Parathyroid adenoma (tissue), 2 donors: ENCODE measurements at regions not wholly inside any gene's neighbourhood (a gene's known extent, or its start where the extent isn't known, plus 50 kb on each side); places are given as distances from the start of the nearest gene placed in this dataset.

Source experiments
- H2AFZ ChIP-seq: fragments of 300-600 bp; sonication (generic); one replicate; pipeline ENCODE4 v1.7.0; 2017; ENCODE audit warnings: antibody characterized with exemption, mild to moderate bottlenecking
- H3K27ac ChIP-seq: fragments of 300-600 bp; sonication (generic); one replicate; pipeline ENCODE4 v1.7.0; 2017
- H3K27me3 ChIP-seq: fragments of 300-600 bp; sonication (generic); one replicate; pipeline ENCODE4 v1.7.0; 2017; ENCODE audit warnings: low read length; ENCODE audit not compliant: control insufficient read depth, insufficient read depth
- H3K36me3 ChIP-seq: fragments of 300-600 bp; sonication (generic); one replicate; pipeline ENCODE4 v1.7.0; 2017; ENCODE audit warnings: low read length; ENCODE audit not compliant: control insufficient read depth, insufficient read depth
- H3K4me1 ChIP-seq: fragments of 300-600 bp; sonication (generic); one replicate; pipeline ENCODE4 v1.7.0; 2017; ENCODE audit warnings: control low read depth
- H3K4me2 ChIP-seq: fragments of 300-600 bp; sonication (generic); one replicate; pipeline ENCODE4 v1.7.0; 2017; ENCODE audit warnings: low read length
- H3K4me3 ChIP-seq: fragments of 300-600 bp; sonication (generic); one replicate; pipeline ENCODE4 v1.7.0; 2017; ENCODE audit warnings: low read depth, low read length
- H3K79me2 ChIP-seq: fragments of 300-600 bp; sonication (generic); one replicate; pipeline ENCODE4 v1.7.0; 2017; ENCODE audit warnings: control low read depth
- H3K9ac ChIP-seq: fragments of 300-600 bp; sonication (generic); one replicate; pipeline ENCODE4 v1.7.0; 2017; ENCODE audit warnings: mild to moderate bottlenecking
- H3K9me3 ChIP-seq: fragments of 300-600 bp; sonication (generic); one replicate; pipeline ENCODE4 v1.7.0; 2017; ENCODE audit warnings: low read length; ENCODE audit not compliant: control insufficient read depth
- TF ChIP-seq, protein P1 (sequence below): fragments of 300-600 bp; sonication (generic); IDR thresholded peaks from one replicate; pipeline ENCODE4 v1.7.0; 2017; ENCODE audit warnings: antibody characterized with exemption, mild to moderate bottlenecking
- donor health status: primary hyperparathyroidism.

DNA sequence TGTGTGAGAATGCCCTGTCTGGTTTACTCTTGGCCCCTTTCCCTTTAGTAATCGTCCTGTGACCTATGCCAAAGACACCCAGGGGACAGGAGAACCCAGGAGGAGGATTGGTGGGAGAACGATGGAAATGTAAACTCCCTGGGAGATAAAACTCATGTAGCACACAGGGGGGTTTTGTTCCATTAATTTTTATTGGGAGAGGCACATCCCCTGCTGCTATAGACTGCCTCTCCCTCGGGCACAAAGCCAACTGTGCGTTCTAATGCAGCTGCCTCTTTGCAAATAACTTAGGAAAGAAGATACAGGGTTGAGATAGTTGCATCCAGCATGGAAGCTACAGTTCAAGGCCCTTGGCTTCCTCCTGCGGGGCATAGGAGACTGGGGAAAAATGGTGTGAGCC is 489.6 kb downstream of the SLC4A3 start:
- Histone ChIP-seq H3K36me3 (no peaks in the 10 kb centered on the region), H3K9ac (no peak overlapping the region), H3K9me3 (no peaks in the 10 kb centered on the region), H3K4me1 (no peaks in the 10 kb centered on the region), H3K4me3 (no peak overlapping the region), H3K4me2 (no peak overlapping the region), H3K79me2 (no peaks in the 10 kb centered on the region), H2AFZ (no peak overlapping the region), H3K27ac (no peak overlapping the region), H3K27me3 (no peaks in the 10 kb centered on the region)
- TF ChIP-seq, protein P1, sequence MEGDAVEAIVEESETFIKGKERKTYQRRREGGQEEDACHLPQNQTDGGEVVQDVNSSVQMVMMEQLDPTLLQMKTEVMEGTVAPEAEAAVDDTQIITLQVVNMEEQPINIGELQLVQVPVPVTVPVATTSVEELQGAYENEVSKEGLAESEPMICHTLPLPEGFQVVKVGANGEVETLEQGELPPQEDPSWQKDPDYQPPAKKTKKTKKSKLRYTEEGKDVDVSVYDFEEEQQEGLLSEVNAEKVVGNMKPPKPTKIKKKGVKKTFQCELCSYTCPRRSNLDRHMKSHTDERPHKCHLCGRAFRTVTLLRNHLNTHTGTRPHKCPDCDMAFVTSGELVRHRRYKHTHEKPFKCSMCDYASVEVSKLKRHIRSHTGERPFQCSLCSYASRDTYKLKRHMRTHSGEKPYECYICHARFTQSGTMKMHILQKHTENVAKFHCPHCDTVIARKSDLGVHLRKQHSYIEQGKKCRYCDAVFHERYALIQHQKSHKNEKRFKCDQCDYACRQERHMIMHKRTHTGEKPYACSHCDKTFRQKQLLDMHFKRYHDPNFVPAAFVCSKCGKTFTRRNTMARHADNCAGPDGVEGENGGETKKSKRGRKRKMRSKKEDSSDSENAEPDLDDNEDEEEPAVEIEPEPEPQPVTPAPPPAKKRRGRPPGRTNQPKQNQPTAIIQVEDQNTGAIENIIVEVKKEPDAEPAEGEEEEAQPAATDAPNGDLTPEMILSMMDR, result no peak

DNA sequence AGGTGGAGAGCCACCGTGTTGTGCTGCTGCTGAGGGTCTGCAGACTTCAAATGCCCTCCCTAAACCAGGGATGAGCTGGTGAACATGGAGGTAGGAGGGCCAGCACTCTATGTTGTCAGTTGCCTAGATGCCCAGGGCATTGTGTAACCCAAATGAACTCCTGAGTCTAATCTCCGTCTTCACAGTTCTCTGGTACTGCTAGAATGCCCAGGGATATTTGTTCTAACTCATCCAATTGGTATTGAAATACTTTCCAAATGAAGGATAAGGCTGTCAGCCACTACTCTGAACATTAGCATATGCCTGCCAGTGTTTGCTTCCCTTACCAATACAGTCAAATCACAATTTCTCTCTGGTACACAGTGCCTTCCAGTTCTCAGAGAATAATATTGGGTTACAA is 492.6 kb downstream of the SLC4A3 start:
- TF ChIP-seq, protein P1, result no peak
- H3K27me3 ChIP-seq, result no peaks in the 10 kb centered on the region
- H3K9ac ChIP-seq, result no peak overlapping the region

DNA sequence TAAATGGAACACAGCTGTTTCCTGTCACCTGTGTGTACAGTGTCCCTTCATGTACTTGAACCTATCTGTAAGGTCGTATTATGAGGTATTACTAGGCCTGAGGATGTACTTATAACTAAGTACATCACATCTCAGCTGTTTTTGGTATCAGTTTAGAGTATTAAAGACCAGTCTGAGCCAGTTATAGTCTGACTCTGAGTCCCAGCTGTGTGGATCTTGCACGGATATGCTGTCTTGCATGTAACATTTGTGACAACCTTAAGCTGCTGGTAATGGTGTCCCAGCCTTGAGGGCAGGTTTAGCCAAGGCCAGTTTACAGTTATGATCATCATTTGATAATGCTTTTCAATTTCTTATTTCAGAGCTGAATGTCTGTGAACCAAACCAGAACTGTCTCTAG is 496.3 kb downstream of the SLC4A3 start:
- no peak overlapping the region for H3K4me2 ChIP-seq
- no peaks in the 10 kb centered on the region for H3K4me1 ChIP-seq
- TF ChIP-seq, protein P1, result no peak
- no peaks in the 10 kb centered on the region for H3K36me3 ChIP-seq
- no peak overlapping the region for H2AFZ ChIP-seq
- H3K27ac ChIP-seq, result no peak overlapping the region
- H3K9me3 ChIP-seq, result no peaks in the 10 kb centered on the region
- H3K79me2 ChIP-seq, result no peaks in the 10 kb centered on the region
- no peaks in the 10 kb centered on the region for H3K27me3 ChIP-seq
- H3K9ac ChIP-seq, result no peak overlapping the region
- H3K4me3 ChIP-seq, result no peak overlapping the region

More for the DNA sequence above, 492.6 kb downstream of the SLC4A3 start:
- Histone ChIP-seq H3K4me1 (no peaks in the 10 kb centered on the region), H2AFZ (no peak overlapping the region), H3K4me2 (no peak overlapping the region), H3K9me3 (no peaks in the 10 kb centered on the region), H3K27ac (no peak overlapping the region), H3K36me3 (no peaks in the 10 kb centered on the region), H3K79me2 (no peaks in the 10 kb centered on the region), H3K4me3 (no peak overlapping the region)

DNA sequence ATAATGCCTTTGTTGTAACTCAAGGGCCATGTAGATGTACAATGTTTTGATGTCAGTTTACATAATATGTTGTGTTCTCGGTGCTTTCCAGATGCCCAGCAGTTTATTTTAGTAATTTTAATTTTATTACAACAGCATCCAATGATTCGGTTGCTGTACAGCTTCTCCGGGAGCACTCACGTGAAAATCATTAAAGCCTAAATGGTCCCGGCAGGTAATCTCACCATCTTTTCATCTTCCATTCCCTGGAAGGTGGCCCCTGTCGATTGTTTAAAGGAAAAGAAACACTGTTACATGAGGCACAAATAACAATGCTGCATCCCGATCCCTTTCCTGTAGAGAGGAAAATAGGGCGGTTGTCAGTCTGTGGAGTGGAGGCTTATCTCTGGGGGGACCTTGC is 498.1 kb downstream of the SLC4A3 start:
- H3K36me3 ChIP-seq, result no peaks in the 10 kb centered on the region
- H3K4me2 ChIP-seq, result no peak overlapping the region
- no peaks in the 10 kb centered on the region for H3K9me3 ChIP-seq
- no peak overlapping the region for H2AFZ ChIP-seq
- no peak overlapping the region for H3K27ac ChIP-seq
- no peaks in the 10 kb centered on the region for H3K79me2 ChIP-seq
- no peak overlapping the region for H3K4me3 ChIP-seq
- no peaks in the 10 kb centered on the region for H3K4me1 ChIP-seq
- no peaks in the 10 kb centered on the region for H3K27me3 ChIP-seq
- H3K9ac ChIP-seq, result no peak overlapping the region
- TF ChIP-seq, protein P1, result no peak

DNA sequence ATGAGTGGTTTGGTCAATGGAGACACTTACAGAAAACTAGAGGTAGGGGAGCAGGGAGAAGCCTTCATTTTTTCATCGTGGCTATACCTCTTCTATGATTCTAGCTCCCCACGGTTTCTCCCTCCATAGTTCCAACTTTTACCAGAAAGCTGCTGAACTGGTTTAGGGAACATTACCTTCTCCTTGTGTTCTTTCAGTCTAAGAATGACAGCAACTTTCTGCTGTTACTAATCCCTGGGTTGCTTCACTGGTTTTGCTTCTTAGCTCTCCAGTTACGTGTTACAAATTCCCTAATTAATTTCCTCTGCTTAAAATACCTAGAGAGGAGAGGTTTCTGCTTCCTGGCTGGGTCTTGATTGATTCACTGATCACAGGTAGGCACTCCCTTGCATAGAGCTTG is 499.9 kb downstream of the SLC4A3 start:
- no peaks in the 10 kb centered on the region for H3K9me3 ChIP-seq
- H3K4me2 ChIP-seq, result no peak overlapping the region
- TF ChIP-seq, protein P1, result no peak
- H3K79me2 ChIP-seq, result no peaks in the 10 kb centered on the region
- H2AFZ ChIP-seq, result no peak overlapping the region
- H3K36me3 ChIP-seq, result no peaks in the 10 kb centered on the region
- no peak overlapping the region for H3K27ac ChIP-seq
- no peaks in the 10 kb centered on the region for H3K27me3 ChIP-seq
- no peak overlapping the region for H3K9ac ChIP-seq
- no peak overlapping the region for H3K4me3 ChIP-seq
- no peaks in the 10 kb centered on the region for H3K4me1 ChIP-seq
